GM21737 (cell line): ENCODE measurements at regions not wholly inside any gene's neighbourhood (a gene's known extent, or its start where the extent isn't known, plus 50 kb on each side); places are given as distances from the start of the nearest gene placed in this dataset.

ENCODE experiments used
- ATAC-seq: cut with Tn5 transposase; IDR thresholded peaks from one replicate; pipeline ENCODE4 v1.9.1; 2021; ENCODE audit warnings: mild to moderate bottlenecking, moderate library complexity; ENCODE audit not compliant: unreplicated experiment

DNA sequence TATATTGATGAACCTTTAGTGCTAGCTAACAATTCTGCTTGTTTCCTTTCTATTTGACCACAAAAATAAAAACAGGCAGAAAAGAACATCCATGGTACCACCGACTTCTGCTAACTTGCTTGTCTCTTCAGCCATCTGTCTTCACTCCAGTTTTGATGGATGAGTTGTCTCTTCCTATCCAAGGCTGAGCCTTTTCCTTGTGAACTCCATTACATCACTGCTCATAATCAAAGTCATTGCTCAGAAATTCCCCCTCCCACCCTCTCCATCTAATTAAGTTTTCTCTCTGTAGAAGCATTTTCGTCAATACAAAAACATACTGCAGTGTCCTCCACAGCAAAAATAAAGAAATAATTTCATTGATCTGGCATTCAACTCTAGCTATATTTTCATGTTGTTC is 184.4 kb downstream of the SPCS3 start:
- ATAC-seq, result no peak

DNA sequence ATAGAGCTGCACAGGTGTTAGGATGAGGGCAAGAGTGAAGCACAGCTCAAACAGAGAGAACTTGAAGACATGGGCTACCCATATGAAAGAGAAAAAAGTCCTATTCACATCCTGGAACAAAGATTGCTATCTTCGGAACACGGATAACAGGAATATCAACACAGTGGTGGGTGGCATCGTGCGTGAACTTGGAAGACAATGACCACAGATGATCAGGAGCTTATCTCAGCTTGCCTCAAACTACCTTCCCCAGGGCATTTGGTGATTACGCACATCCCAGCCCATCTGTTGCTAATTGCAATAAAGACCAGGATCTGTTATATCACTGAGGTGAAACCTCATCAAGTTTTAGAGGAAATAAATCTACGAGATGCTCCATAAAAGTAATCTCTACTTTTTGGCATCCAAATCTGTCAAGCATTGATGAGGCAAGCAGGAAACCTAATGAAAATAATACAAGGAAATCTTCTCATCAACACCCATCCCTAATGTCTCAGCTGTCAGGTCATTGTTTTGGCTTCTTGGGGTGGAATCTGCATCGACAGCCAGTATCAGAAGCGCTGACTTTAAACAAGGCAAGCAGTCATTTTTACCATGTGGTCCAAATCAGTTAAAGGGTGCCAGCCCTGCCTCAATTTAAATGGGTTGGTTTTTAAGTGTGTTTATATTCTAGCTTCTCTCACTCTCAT is 188.2 kb downstream of the SPCS3 start:
- ATAC-seq, result no peak

DNA sequence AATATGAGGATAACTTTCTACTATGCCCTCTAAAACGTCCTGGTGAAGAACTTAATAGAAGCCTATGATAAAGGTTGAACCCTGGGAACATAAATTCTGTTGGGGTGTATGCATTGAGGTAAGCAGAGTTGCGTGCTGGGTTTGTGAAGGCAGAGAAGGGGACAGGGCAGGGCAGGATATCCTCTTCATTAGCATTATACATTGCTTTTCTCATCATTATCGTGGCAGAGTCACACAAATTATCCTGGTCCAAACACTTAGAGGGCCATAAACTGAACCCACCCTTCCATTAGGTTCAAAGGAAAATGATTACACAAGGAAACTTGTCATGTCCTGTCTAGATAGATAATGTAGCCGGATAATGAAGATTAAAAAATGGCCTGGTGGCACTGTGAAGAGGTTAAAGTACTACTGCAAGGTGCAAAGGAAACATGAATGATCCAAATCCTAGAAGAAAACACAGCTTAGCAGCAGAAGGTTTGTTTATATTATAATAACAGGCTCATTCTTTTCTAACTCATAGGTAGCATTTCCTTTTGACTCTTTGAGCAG is 189.1 kb downstream of the SPCS3 start:
- ATAC-seq, result no peak

DNA sequence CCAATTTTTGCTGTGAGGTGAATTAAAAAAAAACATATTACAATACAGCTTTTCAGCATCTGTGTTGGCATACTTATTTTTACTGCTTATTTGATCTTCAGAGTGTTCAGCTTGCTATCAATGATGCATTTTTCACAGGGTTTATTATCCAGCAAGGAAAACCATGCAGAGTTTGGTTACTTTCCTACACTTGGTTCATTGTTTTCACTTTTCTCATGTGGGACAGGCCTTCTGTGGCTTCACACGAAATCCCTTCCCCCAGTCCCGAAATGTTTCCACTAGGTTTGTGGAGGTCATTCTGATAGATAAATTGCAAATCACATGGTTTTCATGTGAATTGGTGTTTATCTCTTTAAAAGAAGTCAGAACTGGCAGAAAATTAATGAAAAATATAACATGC is 205.8 kb downstream of the SPCS3 start:
- ATAC-seq, result no peak

DNA sequence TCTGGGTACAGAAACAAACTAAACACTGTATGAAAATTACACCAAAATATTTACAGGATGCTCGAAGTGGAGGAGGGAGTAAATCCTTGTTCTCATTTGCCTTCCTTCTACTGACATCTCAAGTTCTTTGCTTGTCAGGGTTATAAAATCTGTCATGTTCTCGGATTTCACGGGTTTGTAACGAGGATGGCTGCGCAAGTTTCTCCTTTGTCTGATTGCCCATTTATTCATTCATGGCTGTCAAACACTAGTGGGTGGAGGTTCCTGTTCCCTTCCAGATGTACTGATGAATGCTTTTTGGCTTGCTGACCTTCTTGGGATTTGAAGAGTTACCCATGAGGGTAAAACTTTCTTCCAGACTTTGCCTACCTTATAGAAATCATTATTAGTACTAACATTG is 206.9 kb downstream of the SPCS3 start:
- no peak for ATAC-seq

DNA sequence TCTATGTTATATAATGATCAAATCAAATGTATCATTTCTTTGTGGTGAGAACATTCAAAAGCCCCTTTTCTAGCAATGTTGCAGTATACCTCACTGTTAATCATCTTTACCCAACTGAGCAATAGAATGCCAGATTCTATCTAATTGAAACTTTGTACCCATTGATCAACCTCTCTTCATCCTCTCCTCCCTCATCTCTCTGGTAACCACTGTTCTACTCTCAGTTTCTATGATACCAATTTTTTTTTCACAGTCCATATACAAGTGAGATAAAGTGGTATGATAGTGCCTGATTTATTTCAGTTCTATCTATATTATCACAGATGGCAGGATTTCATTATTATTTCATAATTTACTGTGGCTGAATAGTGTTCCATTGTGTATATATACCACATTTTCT is 209.8 kb downstream of the SPCS3 start:
- ATAC-seq, result no peak

DNA sequence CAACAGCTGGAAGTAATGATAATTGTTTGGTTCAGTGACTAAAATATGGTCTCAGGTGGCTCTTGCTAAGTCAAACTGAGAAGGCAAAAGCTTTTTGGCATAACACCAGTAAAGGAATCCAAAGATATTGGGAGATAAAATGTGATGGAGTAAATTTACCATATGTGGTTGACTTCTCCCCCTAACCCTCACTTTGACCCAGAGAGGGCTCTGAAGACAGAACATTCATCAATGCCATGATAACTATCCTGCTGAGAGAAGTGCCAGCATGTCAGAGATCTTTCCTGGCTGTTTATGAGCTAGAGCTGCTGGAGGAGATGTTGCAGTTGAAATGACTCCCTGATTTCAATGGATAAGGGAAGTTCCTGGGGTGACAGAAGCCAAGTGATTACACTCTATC is 213.4 kb downstream of the SPCS3 start:
- ATAC-seq, result no peak

DNA sequence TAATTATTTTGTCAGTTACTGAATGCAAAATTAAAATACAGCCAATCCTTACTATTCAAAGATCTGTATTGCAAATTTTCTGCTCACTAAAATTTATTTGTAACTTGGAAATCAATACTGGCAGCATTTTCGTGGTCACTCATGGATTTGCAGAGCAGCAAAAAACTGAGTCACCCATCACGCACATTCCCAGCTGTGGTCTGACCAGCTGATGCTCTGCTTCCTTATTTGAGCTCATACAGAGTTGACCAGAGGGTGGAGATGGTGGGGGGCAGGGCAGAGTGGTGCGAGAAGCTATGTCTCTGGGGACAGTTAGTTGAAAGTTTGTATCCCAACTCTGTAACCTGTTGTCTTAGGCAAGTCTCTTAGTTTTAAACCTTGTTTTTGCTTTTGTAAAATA is 214.8 kb downstream of the SPCS3 start:
- ATAC-seq, result no peak

DNA sequence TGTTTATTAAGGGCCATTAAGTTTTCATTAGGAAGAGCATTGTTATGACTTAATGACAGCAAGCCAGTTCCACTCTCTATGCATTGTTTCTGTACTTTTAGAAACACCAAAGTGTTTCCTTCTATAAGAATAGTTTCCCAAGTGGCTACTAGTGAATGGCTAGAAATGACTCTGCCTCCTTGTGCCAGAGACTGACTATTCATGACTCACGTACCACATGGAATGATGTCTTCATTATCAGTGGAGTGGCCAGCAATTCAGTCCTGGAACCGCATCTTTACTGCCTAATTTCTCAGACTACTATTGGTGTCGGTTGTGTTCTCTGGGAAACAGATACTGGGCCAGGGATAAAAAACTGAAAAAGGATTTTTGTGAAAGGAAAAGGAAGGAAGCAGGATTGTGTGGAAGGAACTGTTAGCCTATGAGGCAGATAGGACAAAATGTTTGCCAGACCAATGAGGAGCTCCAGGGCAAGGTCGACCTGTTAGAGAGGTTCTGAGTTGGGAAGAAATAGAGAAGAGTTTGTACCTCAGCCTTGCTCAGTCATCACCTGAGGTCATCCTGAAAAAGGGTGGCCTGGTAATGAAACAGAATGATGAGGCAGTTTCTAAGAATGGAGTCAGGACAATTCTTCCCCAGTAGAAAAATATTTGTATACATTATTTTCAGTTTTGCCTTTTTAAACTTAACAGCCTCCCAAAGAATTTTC is 218.6 kb downstream of the SPCS3 start:
- no peak for ATAC-seq

DNA sequence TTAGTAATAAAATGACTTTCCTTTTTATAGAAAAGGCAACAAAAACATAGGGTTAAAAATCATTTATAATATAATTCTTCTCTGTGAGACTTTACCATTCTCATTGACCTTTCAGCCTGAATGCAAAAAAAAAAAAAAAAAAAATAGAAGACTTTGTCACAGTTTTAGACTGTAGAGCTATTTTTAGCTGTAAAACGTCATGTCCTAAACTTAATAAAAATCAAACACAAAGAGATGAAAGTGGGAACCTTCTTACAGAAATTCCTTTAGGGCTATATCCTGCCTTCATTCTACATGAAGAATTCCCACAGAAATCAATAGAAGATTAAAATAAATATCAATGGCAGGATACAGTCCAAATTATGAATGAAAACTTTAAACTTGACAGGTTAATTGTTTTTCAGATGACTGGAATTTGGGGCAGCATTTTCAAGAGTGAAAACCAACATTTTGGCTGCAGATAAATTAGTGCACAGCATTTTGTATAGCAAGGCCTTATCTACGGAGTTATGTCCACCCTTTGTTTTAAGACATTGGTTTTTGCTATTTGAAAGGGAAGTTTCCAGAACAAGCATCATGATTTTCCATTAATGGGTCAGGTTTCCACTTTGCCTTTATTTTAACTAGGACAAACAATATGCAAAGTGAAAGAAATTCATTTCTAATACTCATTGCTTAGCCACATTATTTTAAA is 219.5 kb downstream of the SPCS3 start:
- ATAC-seq, result no peak

DNA sequence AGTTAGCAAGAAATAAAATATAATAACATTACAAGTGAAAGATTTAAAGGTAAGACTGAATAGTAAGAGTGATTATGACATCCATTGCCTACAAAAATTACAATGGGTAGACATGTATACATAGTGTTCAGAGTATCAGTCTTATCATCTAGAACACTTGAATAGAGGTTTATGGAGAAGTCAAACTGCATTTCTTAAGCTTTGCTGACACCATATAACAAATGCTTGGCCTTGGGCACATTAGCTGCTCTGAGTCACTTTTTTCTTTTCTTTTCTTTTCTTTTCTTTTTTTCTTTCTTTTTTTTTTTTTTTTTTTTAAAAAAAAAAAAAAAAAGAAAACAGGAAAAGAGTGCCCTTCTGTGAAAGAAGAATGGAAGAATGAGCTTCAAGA is 220.0 kb downstream of the SPCS3 start:
- ATAC-seq, result no peak

DNA sequence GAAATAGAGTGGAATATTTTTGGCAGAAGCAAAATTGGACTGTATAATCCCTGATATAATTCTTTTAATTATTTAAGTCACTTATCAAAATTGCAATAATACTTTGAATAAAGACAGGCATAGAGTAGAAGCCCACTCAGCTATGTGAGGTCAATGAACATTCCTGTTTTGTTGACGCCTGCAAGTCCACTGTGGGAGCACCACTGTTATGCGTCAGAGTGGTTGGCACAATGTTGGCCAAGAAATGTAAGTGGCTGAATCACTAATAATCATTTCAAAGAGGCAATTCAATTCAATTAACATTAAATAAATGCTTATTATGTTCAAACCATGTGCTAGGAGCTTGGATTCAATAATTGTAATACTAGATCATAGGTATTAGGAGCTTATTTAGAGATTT is 221.0 kb downstream of the SPCS3 start:
- no peak for ATAC-seq

DNA sequence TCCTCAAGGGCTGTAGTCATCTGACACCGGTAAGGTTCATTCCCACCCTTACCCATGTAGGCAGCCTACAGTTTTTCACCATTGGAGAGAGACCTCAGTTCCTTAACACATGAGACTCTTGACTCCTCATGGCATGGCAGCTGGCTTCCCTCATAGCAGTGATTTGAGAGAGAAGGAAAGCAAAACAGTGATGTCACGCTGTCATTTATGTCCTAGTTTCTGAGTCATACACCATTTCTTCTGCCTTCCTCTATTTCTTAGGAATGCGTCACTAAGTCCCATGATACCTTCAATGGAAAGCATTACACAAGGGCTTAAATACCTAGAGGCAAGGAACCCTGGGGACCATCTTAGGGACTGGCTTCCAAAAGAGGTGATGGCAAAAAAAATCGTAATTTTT is 226.1 kb downstream of the SPCS3 start:
- no peak for ATAC-seq

DNA sequence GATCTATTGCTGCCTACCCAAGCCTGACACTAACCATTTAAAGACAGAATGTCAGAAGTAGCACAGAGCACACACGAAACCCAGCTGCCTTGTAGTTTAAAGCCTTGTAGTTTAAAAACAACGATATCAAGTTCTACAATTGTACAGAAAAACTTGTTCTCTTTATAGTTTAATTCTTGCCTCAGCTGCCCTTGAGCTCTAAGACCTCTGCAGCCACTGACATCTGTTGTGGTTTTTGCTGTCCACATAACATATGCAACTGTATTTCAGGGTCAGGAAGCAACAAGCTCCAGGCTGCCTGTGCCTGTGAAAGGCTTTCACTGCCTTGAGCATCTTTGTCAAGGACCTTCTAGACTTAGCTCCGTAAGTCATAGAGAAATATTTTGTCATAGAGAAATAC is 227.2 kb downstream of the SPCS3 start:
- no peak for ATAC-seq

DNA sequence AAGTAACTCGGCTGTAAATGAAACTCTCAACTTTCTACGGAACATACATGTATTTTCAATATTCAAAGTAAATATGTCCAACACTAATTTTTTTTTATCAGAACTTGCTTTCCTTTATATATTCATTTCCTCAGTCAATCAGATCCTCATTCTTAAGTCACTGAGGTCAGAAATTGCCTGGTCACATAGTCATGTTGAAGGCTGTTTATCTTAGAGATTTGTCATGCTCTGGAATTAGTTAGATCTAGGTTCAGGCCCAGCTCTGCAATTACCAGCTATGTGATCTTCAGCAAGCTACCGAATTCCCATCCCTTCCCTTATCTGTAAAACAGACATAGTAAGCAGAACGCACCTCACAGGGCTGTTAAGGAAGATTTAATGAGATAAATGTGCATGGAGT is 228.8 kb downstream of the SPCS3 start:
- no peak for ATAC-seq

DNA sequence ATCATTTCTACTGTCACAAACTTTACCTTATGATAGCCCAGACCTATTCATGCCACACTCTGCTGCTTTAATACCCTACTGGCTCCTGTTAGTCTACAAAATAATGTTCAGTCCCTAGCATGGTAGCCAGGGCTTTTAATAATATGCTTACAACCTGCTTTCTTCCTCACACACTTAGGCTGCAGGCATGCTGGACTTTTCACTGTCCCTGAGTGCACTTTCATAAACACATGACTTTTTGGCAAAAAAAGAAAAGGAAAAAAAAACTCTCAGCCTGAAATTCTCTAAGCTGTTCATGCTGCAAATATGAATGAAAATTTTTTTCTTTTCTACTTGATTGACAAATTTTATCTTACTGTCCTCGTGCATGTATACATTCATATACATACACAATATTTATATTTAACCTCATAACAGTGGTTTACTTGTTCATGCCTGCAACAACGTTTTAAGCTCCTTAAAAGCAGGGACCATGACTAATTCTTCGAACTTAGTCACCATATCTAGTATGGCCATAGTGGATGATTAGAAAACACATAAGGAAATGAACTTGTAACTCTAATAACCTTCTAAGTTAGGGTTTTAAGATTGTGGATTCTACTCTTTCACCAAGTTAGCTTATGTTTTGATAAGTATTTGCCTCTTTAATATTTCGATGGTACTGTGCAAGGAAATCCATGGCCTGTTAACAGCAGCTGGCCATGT is 229.5 kb downstream of the SPCS3 start:
- ATAC-seq, result no peak

DNA sequence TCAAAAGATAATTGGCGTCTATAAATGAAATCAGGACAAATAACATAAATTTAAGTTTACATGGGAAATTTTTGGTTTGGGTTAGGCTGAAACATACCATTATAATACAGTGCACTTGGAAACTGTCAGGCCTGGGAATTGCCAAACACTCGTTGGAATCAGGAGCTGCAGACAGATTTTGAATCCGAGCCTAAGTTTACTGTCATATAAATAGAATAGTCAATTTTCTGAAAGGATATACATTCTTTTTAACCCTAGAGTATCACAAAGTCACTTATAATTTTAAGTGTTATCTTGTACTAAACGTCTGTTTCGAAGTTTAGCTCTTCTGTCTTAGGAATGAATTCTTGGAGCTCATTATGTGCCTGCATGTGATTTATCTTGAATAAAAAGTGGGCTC is 234.1 kb downstream of the VEGFC start:
- no peak for ATAC-seq

DNA sequence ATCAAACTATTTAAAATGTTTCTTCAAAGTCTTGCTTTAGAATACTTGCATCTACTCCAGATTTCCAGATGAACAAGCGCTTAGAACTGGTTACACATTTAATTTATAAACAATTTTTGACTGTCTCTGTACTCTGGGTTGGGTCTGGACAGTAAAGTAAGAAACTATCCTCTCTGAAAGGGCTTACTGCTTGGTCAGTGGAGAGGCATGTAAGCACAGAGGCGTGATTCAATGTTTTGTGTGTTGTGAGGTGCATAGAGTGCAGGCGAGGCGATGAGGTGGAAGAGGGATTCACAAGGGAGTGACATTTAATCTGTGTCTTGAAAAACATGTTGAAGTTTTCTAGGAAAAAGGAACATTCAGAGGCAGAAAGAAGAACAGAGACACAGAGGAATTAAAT is 231.4 kb downstream of the VEGFC start:
- ATAC-seq, result no peak

DNA sequence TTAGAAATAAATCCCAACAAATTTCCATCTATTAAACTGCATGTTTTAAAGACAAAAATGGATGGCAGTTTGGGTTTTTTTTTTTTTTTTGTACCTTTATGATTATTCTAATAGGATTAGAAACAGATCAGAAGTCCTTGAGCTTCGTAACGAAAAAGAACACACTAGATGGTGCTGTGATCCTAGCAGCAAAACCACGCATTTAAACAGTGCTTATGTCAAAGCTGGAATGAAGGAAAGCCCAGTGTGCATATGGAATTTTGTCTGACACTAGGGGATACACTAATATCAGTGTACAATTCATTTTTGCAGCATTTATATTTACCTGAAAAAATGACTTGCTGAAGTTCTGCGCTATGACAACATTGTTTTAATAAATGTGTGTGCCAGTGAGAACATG is 229.1 kb downstream of the VEGFC start:
- no peak for ATAC-seq

DNA sequence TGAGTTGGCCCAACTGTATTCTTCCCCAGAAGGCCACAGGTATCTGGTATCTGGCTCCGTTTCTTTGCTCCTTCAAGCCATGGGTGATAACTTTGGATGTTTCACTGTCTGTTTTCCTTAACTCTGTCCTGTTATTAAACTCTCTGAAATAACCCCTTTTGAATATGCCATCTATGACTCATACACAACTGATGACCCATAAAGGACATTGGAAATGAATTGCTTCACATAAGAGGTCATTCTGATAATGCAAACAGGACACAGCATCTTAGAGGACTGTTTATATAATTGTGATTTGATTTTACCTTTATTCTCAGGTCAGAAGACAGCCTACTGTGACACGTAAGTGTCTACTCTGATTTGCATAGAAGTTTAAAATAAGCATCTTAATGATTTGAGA is 227.7 kb downstream of the VEGFC start:
- ATAC-seq, result no peak

DNA sequence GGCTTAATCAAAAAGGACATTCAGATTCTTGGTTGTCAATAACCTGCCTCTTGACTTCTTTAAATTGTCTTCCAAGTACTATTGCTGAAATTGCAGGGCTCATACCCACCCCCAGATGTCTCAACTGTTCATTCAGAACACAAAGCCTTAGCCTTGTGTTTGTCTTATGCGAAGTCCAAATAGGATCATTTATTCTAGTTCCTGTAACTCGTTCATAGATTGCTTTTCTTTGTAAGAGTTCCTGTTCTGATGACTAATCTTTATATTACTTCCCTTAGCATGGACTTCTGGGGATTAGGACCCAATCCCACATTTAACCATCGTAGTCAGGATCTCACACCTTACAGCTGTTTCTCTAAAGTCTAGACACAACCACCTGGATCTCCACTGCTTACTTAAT is 226.0 kb downstream of the VEGFC start:
- ATAC-seq, result no peak
